GM12878 (cell line): ENCODE measurements at regions not wholly inside any gene's neighbourhood (a gene's known extent, or its start where the extent isn't known, plus 50 kb on each side); places are given as distances from the start of the nearest gene placed in this dataset.

Source experiments
- ATAC-seq: fragments of 200-7000 bp; cut with Tn5 transposase; 3 replicates; pipeline ENCODE4 v1.9.1; 2020; ENCODE audit warnings: mild to moderate bottlenecking, moderate library complexity
- BruUV-seq: library from RNA; stranded (reverse); fragments of 400-500 nt; replicated peaks from 2 replicates; lab custom pipeline; 2021; lab: Mats Ljungman, UMichigan
- CTCF ChIA-PET: fragments of 300-600 bp; sonication (Branson Sonifier 250); formaldehyde crosslinking; extraction: SDS; loops from one replicate; lab custom pipeline; 2021; ENCODE audit warnings: inconsistent platforms; lab: Yijun Ruan, JAX
- POLR2A ChIA-PET: fragments of 350-600 bp; formaldehyde crosslinking; extraction: SDS; loops from one replicate; lab custom pipeline; 2021; ENCODE audit warnings: inconsistent platforms; lab: Charles Lee
- RAD21 ChIA-PET: fragments of 300-600 bp; sonication (Branson Sonifier 250); formaldehyde crosslinking; loops from one replicate; lab custom pipeline; 2023; ENCODE audit warnings: antibody characterized with exemption; ENCODE audit not compliant: unreplicated experiment; lab: Charles Lee
- SMC1A ChIA-PET: fragments of 300-600 bp; sonication (Branson Sonifier 250); formaldehyde crosslinking; loops from one replicate; lab custom pipeline; 2023; ENCODE audit not compliant: unreplicated experiment, uncharacterized antibody; lab: Charles Lee
- DNase-seq: peaks from one replicate; pipeline ENCODE4 v3.0.0-alpha.2; 2011; ENCODE audit warnings: low read depth, low spot score
- FAIRE-seq: peaks from 3 replicates; lab custom pipeline; 2011; peaks lifted over from hg19 to GRCh38; lab: Jason Lieb, UNC
- H2AFZ ChIP-seq: 2 replicates; pipeline ENCODE4 v1.6.0; 2011; ENCODE audit warnings: low read depth, low read length, control low read depth; ENCODE audit not compliant: control insufficient read depth
- H3K27ac ChIP-seq: 2 replicates; pipeline ENCODE4 v1.5.1; 2011; ENCODE audit warnings: control low read depth; ENCODE audit not compliant: control insufficient read depth, insufficient read depth
- H3K27me3 ChIP-seq, 2 experiments: replicated peaks in 1 of 2; 2 replicates each; pipeline versions ENCODE4 v1.6.0 to v1.6.1; 2011; ENCODE audit warnings: low read length in 1 of 2; ENCODE audit not compliant: control insufficient read depth in 2 of 2, insufficient read depth in 2 of 2
- H3K36me3 ChIP-seq, 2 experiments: 2 replicates each; pipeline ENCODE4 v1.5.1; 2011; ENCODE audit warnings: low read length in 1 of 2; ENCODE audit not compliant: control insufficient read depth in 2 of 2, insufficient read depth in 2 of 2
- H3K4me1 ChIP-seq: 2 replicates; pipeline ENCODE4 v1.6.1; 2011; ENCODE audit warnings: mild to moderate bottlenecking, low read length, moderate library complexity, mixed read lengths; ENCODE audit not compliant: control insufficient read depth, insufficient read depth
- H3K4me2 ChIP-seq: 2 replicates; pipeline ENCODE4 v1.6.0; 2011; ENCODE audit warnings: control low read depth; ENCODE audit not compliant: control insufficient read depth, insufficient read depth
- H3K4me3 ChIP-seq: fragments of 200-600 bp; sonication (generic); 2 replicates; pipeline ENCODE4 v1.5.1; 2016
- H3K79me2 ChIP-seq: 2 replicates; pipeline ENCODE4 v1.6.0; 2011; ENCODE audit warnings: low read length; ENCODE audit not compliant: control insufficient read depth, insufficient read depth
- H3K9ac ChIP-seq: 2 replicates; pipeline ENCODE4 v1.8.0; 2011; ENCODE audit warnings: low read length, control low read depth, mixed read lengths; ENCODE audit not compliant: control insufficient read depth, insufficient read depth
- H3K9me3 ChIP-seq: replicated peaks from 3 replicates; pipeline ENCODE4 v1.5.1; 2011; ENCODE audit warnings: mild to moderate bottlenecking, low read length; ENCODE audit not compliant: control insufficient read depth, insufficient read depth
- H4K20me1 ChIP-seq: 2 replicates; pipeline ENCODE4 v1.6.0; 2011; ENCODE audit not compliant: control insufficient read depth, insufficient read depth
- BRCA1 ChIP-seq: IDR thresholded peaks from 2 replicates; pipeline ENCODE4 v1.6.1; 2011; ENCODE audit warnings: low read depth, low read length, improper control_type of control experiment
- DPF2 ChIP-seq: fragments of 450-650 bp; IDR thresholded peaks from 2 replicates; pipeline ENCODE4 v1.6.1; 2017; ENCODE audit warnings: mild to moderate bottlenecking
- IRF4 ChIP-seq: IDR thresholded peaks from 2 replicates; pipeline ENCODE4 v1.6.1; 2011; ENCODE audit warnings: low read depth, low read length
- NFYB ChIP-seq: IDR thresholded peaks from 2 replicates; pipeline ENCODE4 v1.6.1; 2011; ENCODE audit warnings: low read depth, mild to moderate bottlenecking, low read length, improper control_type of control experiment, moderate library complexity; ENCODE audit not compliant: insufficient read depth
- RAD51 ChIP-seq: fragments of 450-650 bp; IDR thresholded peaks from 2 replicates; pipeline ENCODE4 v1.6.1; 2016; ENCODE audit warnings: moderate library complexity, mild to moderate bottlenecking, inconsistent platforms
- SPI1 ChIP-seq: IDR thresholded peaks from 2 replicates; pipeline ENCODE4 v1.6.1; 2011; ENCODE audit warnings: low read depth, mild to moderate bottlenecking, low read length, moderate library complexity, borderline replicate concordance; ENCODE audit not compliant: insufficient read depth
- WGBS: methylation state at CpG from one replicate; pipeline ENCODE4 v1.1.6; 2016; ENCODE audit warnings: low lambda C conversion rate; ENCODE audit not compliant: insufficient replicate concordance, insufficient coverage; ENCODE audit errors: missing lambda C conversion rate; 5-methylcytosine and 5-hydroxymethylcytosine counted together
- in situ Hi-C: fragments of 300-500 bp; cut with MboI; formaldehyde crosslinking; loops from 9 replicates; pipeline ENCODE4 v1.14.3; 2018; ENCODE audit warnings: mixed read lengths
- intact Hi-C: fragments of 100-400 bp; cut with micrococcal nuclease; formaldehyde crosslinking; loops from one replicate; pipeline ENCODE4 v1.14.2; 2022; ENCODE audit not compliant: unreplicated experiment
- TF ChIP-seq, protein P1 (sequence below): IDR thresholded peaks from 2 replicates; pipeline ENCODE4 v1.6.1; 2012; ENCODE audit warnings: mild to moderate bottlenecking, low read depth, low read length
- TF ChIP-seq, protein P2 (sequence below): fragments of 450-650 bp; formaldehyde crosslinking; IDR thresholded peaks from 2 replicates; pipeline ENCODE4 v1.4.0; 2020; ENCODE audit warnings: mild to moderate bottlenecking, moderate library complexity
- TF ChIP-seq, protein P3 (sequence below): IDR thresholded peaks from 2 replicates; pipeline ENCODE4 v1.6.1; 2011; ENCODE audit warnings: low read depth, low read length, improper control_type of control experiment, borderline replicate concordance
- TF ChIP-seq, protein P4 (sequence below): fragments of 450-650 bp; IDR thresholded peaks from 2 replicates; pipeline ENCODE4 v1.6.1; 2017; ENCODE audit warnings: low read depth, mild to moderate bottlenecking, moderate library complexity

DNA sequence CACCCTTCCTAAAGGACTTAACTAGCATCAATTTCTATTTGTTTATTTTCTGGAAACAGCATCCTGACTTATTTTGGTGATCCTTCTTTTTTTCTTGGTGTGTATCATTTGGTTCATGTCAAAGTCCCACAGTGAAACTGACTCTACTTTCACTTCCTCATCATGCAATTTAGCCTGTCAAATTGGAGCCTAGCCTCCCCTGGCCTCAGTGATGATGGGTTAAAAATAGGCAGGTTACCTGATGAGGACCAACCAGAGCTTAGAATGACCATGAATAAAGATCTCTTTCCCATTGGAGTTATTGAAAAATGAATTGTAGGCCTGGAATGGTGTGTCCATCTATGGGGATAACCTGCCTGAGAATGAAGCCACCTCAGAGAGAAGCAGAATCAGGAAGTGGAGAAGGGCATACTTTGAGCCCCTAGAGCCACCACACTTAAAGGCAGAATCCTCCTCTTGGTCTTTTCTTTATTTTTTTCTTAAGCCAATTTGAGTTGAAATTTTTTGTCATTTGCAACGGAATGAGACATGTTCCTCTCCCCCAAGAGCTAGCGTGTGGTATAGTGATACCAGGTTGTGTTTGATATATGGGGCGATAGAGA, 105.6 kb downstream of the BTBD3 start:
- Histone ChIP-seq H3K9me3 (no peaks in the 10 kb centered on the region; the same call in 2 of the 3 replicates), H3K4me2 (no peak overlapping the region), H2AFZ (no peak overlapping the region), H3K36me3 (no peaks in the 10 kb centered on the region), H4K20me1 (no peaks in the 10 kb centered on the region), H3K27ac (no peak overlapping the region), H3K27me3 (no peaks in the 10 kb centered on the region), H3K79me2 (no peaks in the 10 kb centered on the region), H3K4me1 (no peaks in the 10 kb centered on the region), H3K4me3 (no peak overlapping the region), H3K9ac (no peak overlapping the region)
- ATAC-seq (peak; percentile 78), DNase-seq (no peak), FAIRE-seq (no peak)
- intact Hi-C loops: no loop called here
- CTCF ChIA-PET: interaction anchor here (1.1 to 1.7 kb wide), 2 partner anchors 11 to 14 kb away, joined by 3 to 11 read pairs; no protein-coding TSS in a partner anchor
- SMC1A ChIA-PET: interaction anchor here (0.6 to 2.2 kb wide), 3 partner anchors 14 to 315 kb away, joined by 3 to 7 read pairs (median 6); no protein-coding TSS in a partner anchor
- POLR2A ChIA-PET: interaction anchor here (1.1 kb wide), 1 partner anchor 8 kb away, joined by 3 read pairs; no protein-coding TSS in a partner anchor
- 45% methylated on average over 3 of the region's 3 CpGs for WGBS
- BruUV-seq: no TSS peak
- in situ Hi-C loops: no loop called here
- RAD21 ChIA-PET: no interaction called here
- TF ChIP-seq RAD51 (no peak), NFYB (0 out of 2 replicates have a peak, but pooled peaks have one; percentile 20), BRCA1 (no peak), IRF4 (0 out of 2 replicates have a peak, but pooled peaks have one; percentile 20), DPF2 (peak; percentile 40; the same call in 1 of the 2 replicates), SPI1 (peak; percentile 88)
- TF ChIP-seq, protein P1, sequence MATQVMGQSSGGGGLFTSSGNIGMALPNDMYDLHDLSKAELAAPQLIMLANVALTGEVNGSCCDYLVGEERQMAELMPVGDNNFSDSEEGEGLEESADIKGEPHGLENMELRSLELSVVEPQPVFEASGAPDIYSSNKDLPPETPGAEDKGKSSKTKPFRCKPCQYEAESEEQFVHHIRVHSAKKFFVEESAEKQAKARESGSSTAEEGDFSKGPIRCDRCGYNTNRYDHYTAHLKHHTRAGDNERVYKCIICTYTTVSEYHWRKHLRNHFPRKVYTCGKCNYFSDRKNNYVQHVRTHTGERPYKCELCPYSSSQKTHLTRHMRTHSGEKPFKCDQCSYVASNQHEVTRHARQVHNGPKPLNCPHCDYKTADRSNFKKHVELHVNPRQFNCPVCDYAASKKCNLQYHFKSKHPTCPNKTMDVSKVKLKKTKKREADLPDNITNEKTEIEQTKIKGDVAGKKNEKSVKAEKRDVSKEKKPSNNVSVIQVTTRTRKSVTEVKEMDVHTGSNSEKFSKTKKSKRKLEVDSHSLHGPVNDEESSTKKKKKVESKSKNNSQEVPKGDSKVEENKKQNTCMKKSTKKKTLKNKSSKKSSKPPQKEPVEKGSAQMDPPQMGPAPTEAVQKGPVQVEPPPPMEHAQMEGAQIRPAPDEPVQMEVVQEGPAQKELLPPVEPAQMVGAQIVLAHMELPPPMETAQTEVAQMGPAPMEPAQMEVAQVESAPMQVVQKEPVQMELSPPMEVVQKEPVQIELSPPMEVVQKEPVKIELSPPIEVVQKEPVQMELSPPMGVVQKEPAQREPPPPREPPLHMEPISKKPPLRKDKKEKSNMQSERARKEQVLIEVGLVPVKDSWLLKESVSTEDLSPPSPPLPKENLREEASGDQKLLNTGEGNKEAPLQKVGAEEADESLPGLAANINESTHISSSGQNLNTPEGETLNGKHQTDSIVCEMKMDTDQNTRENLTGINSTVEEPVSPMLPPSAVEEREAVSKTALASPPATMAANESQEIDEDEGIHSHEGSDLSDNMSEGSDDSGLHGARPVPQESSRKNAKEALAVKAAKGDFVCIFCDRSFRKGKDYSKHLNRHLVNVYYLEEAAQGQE: no peak
- TF ChIP-seq, protein P2, sequence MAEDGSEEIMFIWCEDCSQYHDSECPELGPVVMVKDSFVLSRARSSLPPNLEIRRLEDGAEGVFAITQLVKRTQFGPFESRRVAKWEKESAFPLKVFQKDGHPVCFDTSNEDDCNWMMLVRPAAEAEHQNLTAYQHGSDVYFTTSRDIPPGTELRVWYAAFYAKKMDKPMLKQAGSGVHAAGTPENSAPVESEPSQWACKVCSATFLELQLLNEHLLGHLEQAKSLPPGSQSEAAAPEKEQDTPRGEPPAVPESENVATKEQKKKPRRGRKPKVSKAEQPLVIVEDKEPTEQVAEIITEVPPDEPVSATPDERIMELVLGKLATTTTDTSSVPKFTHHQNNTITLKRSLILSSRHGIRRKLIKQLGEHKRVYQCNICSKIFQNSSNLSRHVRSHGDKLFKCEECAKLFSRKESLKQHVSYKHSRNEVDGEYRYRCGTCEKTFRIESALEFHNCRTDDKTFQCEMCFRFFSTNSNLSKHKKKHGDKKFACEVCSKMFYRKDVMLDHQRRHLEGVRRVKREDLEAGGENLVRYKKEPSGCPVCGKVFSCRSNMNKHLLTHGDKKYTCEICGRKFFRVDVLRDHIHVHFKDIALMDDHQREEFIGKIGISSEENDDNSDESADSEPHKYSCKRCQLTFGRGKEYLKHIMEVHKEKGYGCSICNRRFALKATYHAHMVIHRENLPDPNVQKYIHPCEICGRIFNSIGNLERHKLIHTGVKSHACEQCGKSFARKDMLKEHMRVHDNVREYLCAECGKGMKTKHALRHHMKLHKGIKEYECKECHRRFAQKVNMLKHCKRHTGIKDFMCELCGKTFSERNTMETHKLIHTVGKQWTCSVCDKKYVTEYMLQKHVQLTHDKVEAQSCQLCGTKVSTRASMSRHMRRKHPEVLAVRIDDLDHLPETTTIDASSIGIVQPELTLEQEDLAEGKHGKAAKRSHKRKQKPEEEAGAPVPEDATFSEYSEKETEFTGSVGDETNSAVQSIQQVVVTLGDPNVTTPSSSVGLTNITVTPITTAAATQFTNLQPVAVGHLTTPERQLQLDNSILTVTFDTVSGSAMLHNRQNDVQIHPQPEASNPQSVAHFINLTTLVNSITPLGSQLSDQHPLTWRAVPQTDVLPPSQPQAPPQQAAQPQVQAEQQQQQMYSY (CRISPR knock-in tag): no peak
- TF ChIP-seq, protein P3, sequence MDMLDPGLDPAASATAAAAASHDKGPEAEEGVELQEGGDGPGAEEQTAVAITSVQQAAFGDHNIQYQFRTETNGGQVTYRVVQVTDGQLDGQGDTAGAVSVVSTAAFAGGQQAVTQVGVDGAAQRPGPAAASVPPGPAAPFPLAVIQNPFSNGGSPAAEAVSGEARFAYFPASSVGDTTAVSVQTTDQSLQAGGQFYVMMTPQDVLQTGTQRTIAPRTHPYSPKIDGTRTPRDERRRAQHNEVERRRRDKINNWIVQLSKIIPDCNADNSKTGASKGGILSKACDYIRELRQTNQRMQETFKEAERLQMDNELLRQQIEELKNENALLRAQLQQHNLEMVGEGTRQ: no peak
- TF ChIP-seq, protein P4, sequence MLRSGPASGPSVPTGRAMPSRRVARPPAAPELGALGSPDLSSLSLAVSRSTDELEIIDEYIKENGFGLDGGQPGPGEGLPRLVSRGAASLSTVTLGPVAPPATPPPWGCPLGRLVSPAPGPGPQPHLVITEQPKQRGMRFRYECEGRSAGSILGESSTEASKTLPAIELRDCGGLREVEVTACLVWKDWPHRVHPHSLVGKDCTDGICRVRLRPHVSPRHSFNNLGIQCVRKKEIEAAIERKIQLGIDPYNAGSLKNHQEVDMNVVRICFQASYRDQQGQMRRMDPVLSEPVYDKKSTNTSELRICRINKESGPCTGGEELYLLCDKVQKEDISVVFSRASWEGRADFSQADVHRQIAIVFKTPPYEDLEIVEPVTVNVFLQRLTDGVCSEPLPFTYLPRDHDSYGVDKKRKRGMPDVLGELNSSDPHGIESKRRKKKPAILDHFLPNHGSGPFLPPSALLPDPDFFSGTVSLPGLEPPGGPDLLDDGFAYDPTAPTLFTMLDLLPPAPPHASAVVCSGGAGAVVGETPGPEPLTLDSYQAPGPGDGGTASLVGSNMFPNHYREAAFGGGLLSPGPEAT: no peak
